Upper lobe of left lung (tissue), 4 donors: ENCODE measurements at regions not wholly inside any gene's neighbourhood (a gene's known extent, or its start where the extent isn't known, plus 50 kb on each side); places are given as distances from the start of the nearest gene placed in this dataset.

ENCODE experiments used
- CTCF ChIP-seq, 6 experiments: fragments of 450-650 bp in 4 of 6; fragments of 200-600 bp in 2 of 6; sonication (generic) in 2 of 6; IDR thresholded peaks; one replicate each; pipeline ENCODE4 v1.5.1; 2016 to 2019; ENCODE audit warnings: antibody characterized with exemption in 6 of 6
- EP300 ChIP-seq, 4 donors: sonication (generic); formaldehyde crosslinking; IDR thresholded peaks; one replicate each; pipeline ENCODE4 v1.5.1; 2017; ENCODE audit warnings: antibody characterized with exemption in 4 of 4, control low read depth in 2 of 4
- POLR2A ChIP-seq, 4 donors: fragments of 450-650 bp; IDR thresholded peaks; one replicate each; pipeline ENCODE4 v1.5.1; 2016 to 2017; ENCODE audit warnings: antibody characterized with exemption in 4 of 4, mild to moderate bottlenecking in 2 of 4

- TF ChIP-seq CTCF (IDR thresholded peaks at IDR 0.05) (no peak), POLR2A (IDR thresholded peaks at IDR 0.05) (no peak), EP300 (IDR thresholded peaks at IDR 0.05) (no peak)
Measured at GRCh38 chr1:59074598-59074997, 222.3 kb upstream of the FGGY start.
